Posterior vena cava (tissue), 2 donors: ENCODE measurements at regions not wholly inside any gene's neighbourhood (a gene's known extent, or its start where the extent isn't known, plus 50 kb on each side); places are given as distances from the start of the nearest gene placed in this dataset.

Experiments used
- DNase-seq: peaks from one replicate; pipeline ENCODE4 v3.0.0-alpha.2; 2020; ENCODE audit warnings: low spot score
- intact Hi-C, 2 donors: fragments of 100-400 bp; cut with DNase I; formaldehyde crosslinking; loops; one replicate each; pipeline versions ENCODE4 v1.14.1 to v1.14.2; 2022 to 2023
- donor health status: DM: yes; HTN: yes; CAD: no.
- donor health status: DM: yes; HTN: yes; CAD: no.

- intact Hi-C loops, result no loop called here
- DNase-seq, result no peak
Measured at GRCh38 chr10:62453274-62453673, 79.1 kb downstream of the ZNF365 start.

- intact Hi-C loops, result no loop called here
- DNase-seq, result no peak
Measured at GRCh38 chr10:62454687-62455397, 80.7 kb downstream of the ZNF365 start.

GRCh38 chr10:62456611-62457101 lies 82.5 kb downstream of the ZNF365 start:
- DNase-seq, result no peak
- intact Hi-C loops, result no loop called here

- intact Hi-C loops, result no loop called here
- no peak for DNase-seq
Measured at GRCh38 chr10:62457196-62457595, 83.0 kb downstream of the ZNF365 start.

- intact Hi-C loops, result no loop called here
- no peak for DNase-seq
Measured at GRCh38 chr10:62457598-62457997, 83.4 kb downstream of the ZNF365 start.

GRCh38 chr10:62459072-62459471 lies 84.9 kb downstream of the ZNF365 start:
- no peak for DNase-seq
- intact Hi-C loops, result no loop called here

GRCh38 chr10:62459500-62459899 lies 85.3 kb downstream of the ZNF365 start:
- intact Hi-C loops, result no loop called here
- no peak for DNase-seq

- intact Hi-C loops, result no loop called here
- DNase-seq, result no peak
Measured at GRCh38 chr10:62460393-62460792, 86.2 kb downstream of the ZNF365 start.

- intact Hi-C loops, result no loop called here
- no peak for DNase-seq
Measured at GRCh38 chr10:62461120-62461519, 87.0 kb downstream of the ZNF365 start.

- intact Hi-C loops, result no loop called here
- DNase-seq, result no peak
Measured at GRCh38 chr10:62462461-62462860, 88.3 kb downstream of the ZNF365 start.

- intact Hi-C loops, result no loop called here
- no peak for DNase-seq
Measured at GRCh38 chr10:62463364-62463763, 89.2 kb downstream of the ZNF365 start.

- DNase-seq, result no peak
- intact Hi-C loops, result no loop called here
Measured at GRCh38 chr10:62464308-62464707, 90.1 kb downstream of the ZNF365 start.

- intact Hi-C loops, result no loop called here
- DNase-seq, result no peak
Measured at GRCh38 chr10:62466590-62466989, 92.4 kb downstream of the ZNF365 start.

GRCh38 chr10:62467527-62467926 lies 93.4 kb downstream of the ZNF365 start:
- DNase-seq, result no peak
- intact Hi-C loops, result no loop called here

- no peak for DNase-seq
- intact Hi-C loops, result no loop called here
Measured at GRCh38 chr10:62471711-62472110, 97.5 kb downstream of the ZNF365 start.

GRCh38 chr10:62473241-62473640 lies 99.1 kb downstream of the ZNF365 start:
- DNase-seq, result no peak
- intact Hi-C loops, result no loop called here

- intact Hi-C loops, result no loop called here
- no peak for DNase-seq
Measured at GRCh38 chr10:62475551-62475950, 101.4 kb downstream of the ZNF365 start.

GRCh38 chr10:62479523-62479922 lies 105.4 kb downstream of the ZNF365 start:
- intact Hi-C loops, result no loop called here
- DNase-seq, result no peak

GRCh38 chr10:62480196-62480595 lies 106.0 kb downstream of the ZNF365 start:
- intact Hi-C loops, result no loop called here
- no peak for DNase-seq

- DNase-seq, result no peak
- intact Hi-C loops, result no loop called here
Measured at GRCh38 chr10:62482581-62482980, 108.4 kb downstream of the ZNF365 start.

GRCh38 chr10:62491597-62491996 lies 117.4 kb downstream of the ZNF365 start:
- DNase-seq, result no peak
- intact Hi-C loops, result no loop called here
